Erythroblast (primary cell): ENCODE measurements at regions not wholly inside any gene's neighbourhood (a gene's known extent, or its start where the extent isn't known, plus 50 kb on each side); places are given as distances from the start of the nearest gene placed in this dataset.

Experiments used
- GATA1 ChIP-seq: IDR thresholded peaks from 2 replicates; pipeline ENCODE4 v1.6.1; 2011; ENCODE audit warnings: low read depth, mild to moderate bottlenecking, control low read depth, low read length, moderate library complexity
- POLR2A ChIP-seq: IDR thresholded peaks from 2 replicates; pipeline ENCODE4 v1.6.1; 2011; ENCODE audit warnings: mild to moderate bottlenecking, low read length

DNA sequence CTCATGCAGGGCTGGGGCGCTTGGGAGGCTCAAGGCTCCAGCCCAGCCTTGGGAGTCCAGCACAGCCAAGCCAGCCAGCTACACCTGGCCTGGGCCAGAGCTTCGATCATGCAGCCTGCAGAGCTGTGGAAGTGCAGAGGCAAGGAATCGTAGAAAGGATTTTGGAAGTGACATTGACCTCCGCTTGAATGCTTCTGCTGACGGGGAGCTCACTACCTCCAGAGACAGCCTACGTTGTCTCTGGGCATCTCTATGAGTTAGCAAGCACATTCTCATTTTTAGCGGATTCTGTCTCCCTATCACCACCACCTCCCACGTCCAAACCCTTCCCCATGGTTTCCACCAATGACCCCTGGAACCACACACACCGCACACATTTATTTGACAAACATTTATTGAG is 88.5 kb downstream of the MICALL2 start:
- TF ChIP-seq POLR2A, result no peak
- no peak for TF ChIP-seq GATA1
